Hepatocyte (in vitro differentiated cells): ENCODE measurements at regions not wholly inside any gene's neighbourhood (a gene's known extent, or its start where the extent isn't known, plus 50 kb on each side); places are given as distances from the start of the nearest gene placed in this dataset.

ENCODE experiments used
- DNase-seq: peaks from one replicate; pipeline ENCODE4 v3.0.0-alpha.2; 2016; ENCODE audit warnings: low spot score
- H2AFZ ChIP-seq: fragments of 200-600 bp; sonication (generic); 2 replicates; pipeline ENCODE4 v1.6.0; 2016; ENCODE audit warnings: antibody characterized with exemption, mild to moderate bottlenecking
- H3K27ac ChIP-seq: fragments of 200-600 bp; sonication (generic); 2 replicates; pipeline ENCODE4 v1.5.1; 2016; ENCODE audit warnings: mild to moderate bottlenecking
- H3K27me3 ChIP-seq: fragments of 200-600 bp; sonication (generic); 2 replicates; pipeline ENCODE4 v1.6.1; 2016
- H3K36me3 ChIP-seq: fragments of 200-600 bp; sonication (generic); replicated peaks from 2 replicates; pipeline ENCODE4 v1.5.1; 2016; ENCODE audit warnings: low read depth; ENCODE audit not compliant: insufficient read depth
- H3K4me1 ChIP-seq: fragments of 200-600 bp; sonication (generic); 2 replicates; pipeline ENCODE4 v1.5.1; 2016; ENCODE audit warnings: mild to moderate bottlenecking, moderate library complexity; ENCODE audit not compliant: insufficient read depth
- H3K4me2 ChIP-seq: fragments of 200-600 bp; sonication (generic); 2 replicates; pipeline ENCODE4 v1.6.0; 2016
- H3K4me3 ChIP-seq: fragments of 200-600 bp; sonication (generic); 2 replicates; pipeline ENCODE4 v1.5.1; 2016; ENCODE audit warnings: mild to moderate bottlenecking
- H3K79me2 ChIP-seq: fragments of 200-600 bp; sonication (generic); 2 replicates; pipeline ENCODE4 v1.6.0; 2017; ENCODE audit warnings: mild to moderate bottlenecking
- H3K9me2 ChIP-seq: fragments of 200-600 bp; sonication (generic); replicated peaks from 2 replicates; pipeline ENCODE4 v1.6.0; 2017; ENCODE audit warnings: mild to moderate bottlenecking; ENCODE audit not compliant: insufficient read depth
- H3K9me3 ChIP-seq: fragments of 200-600 bp; sonication (generic); 2 replicates; pipeline ENCODE4 v1.5.1; 2016; ENCODE audit warnings: low read depth, mild to moderate bottlenecking
- H4K20me1 ChIP-seq: fragments of 200-600 bp; sonication (generic); 2 replicates; pipeline ENCODE4 v1.6.0; 2016; ENCODE audit warnings: mild to moderate bottlenecking; ENCODE audit not compliant: insufficient read depth, poor library complexity, severe bottlenecking
- CTCF ChIP-seq: fragments of 200-600 bp; sonication (generic); IDR thresholded peaks from 2 replicates; pipeline ENCODE4 v1.5.1; 2016; ENCODE audit warnings: antibody characterized with exemption, mild to moderate bottlenecking; ENCODE audit not compliant: poor library complexity
- EZH2 ChIP-seq: fragments of 200-600 bp; sonication (generic); IDR thresholded peaks from 2 replicates; pipeline ENCODE4 v1.6.1; 2016; ENCODE audit warnings: antibody characterized with exemption, mild to moderate bottlenecking, borderline replicate concordance
- EZH2phosphoT487 ChIP-seq: fragments of 200-600 bp; sonication (generic); IDR thresholded peaks from one replicate; pipeline ENCODE4 v1.6.1; 2018; ENCODE audit warnings: antibody characterized with exemption, mild to moderate bottlenecking, low read depth, moderate library complexity; ENCODE audit not compliant: unreplicated experiment, severe bottlenecking
- WGBS: methylation state at CpG from one replicate; pipeline ENCODE4 v1.1.6; 2016; ENCODE audit warnings: low lambda C conversion rate; ENCODE audit errors: missing lambda C conversion rate; 5-methylcytosine and 5-hydroxymethylcytosine counted together

- Histone ChIP-seq H3K9me2 (no peaks in the 10 kb centered on the region), H3K9me3 (no peaks in the 10 kb centered on the region), H3K4me2 (no peak overlapping the region), H2AFZ (no peak overlapping the region), H3K4me3 (no peak overlapping the region), H3K27me3 (no peaks in the 10 kb centered on the region), H3K4me1 (peaks cover 28% of the 10 kb centered on the region), H3K79me2 (no peaks in the 10 kb centered on the region), H3K27ac (no peak overlapping the region), H4K20me1 (no peaks in the 10 kb centered on the region), H3K36me3 (no peaks in the 10 kb centered on the region)
- WGBS, result 94% methylated on average over 2 of the region's 2 CpGs
- TF ChIP-seq CTCF (no peak), EZH2 (no peak), EZH2phosphoT487 (no peak)
- DNase-seq, result no peak
These were observed 89.6 kb upstream of the ADGRF1 start for GRCh38 chr6:47131773-47132172.

GRCh38 chr6:47130086-47130485 is 88.0 kb upstream of the ADGRF1 start:
- Histone ChIP-seq H3K9me2 (no peaks in the 10 kb centered on the region), H3K4me2 (no peak overlapping the region), H3K27ac (no peak overlapping the region), H3K36me3 (no peaks in the 10 kb centered on the region), H3K79me2 (no peaks in the 10 kb centered on the region), H4K20me1 (no peaks in the 10 kb centered on the region), H3K4me1 (peaks cover 28% of the 10 kb centered on the region), H3K4me3 (no peak overlapping the region), H3K27me3 (no peaks in the 10 kb centered on the region), H3K9me3 (no peaks in the 10 kb centered on the region), H2AFZ (no peak overlapping the region)
- DNase-seq, result no peak
- no peak for TF ChIP-seq EZH2phosphoT487
- no peak for TF ChIP-seq EZH2
- no peak for TF ChIP-seq CTCF
- 64% methylated on average over 3 of the region's 3 CpGs for WGBS

GRCh38 chr6:47129129-47129528 is 87.0 kb upstream of the ADGRF1 start:
- Histone ChIP-seq H3K27ac (no peak overlapping the region), H3K9me3 (no peaks in the 10 kb centered on the region), H3K36me3 (no peaks in the 10 kb centered on the region), H2AFZ (no peak overlapping the region), H3K9me2 (no peaks in the 10 kb centered on the region), H3K4me2 (no peak overlapping the region), H3K4me3 (no peak overlapping the region), H3K4me1 (peaks cover 20% of the 10 kb centered on the region), H3K79me2 (no peaks in the 10 kb centered on the region), H3K27me3 (no peaks in the 10 kb centered on the region), H4K20me1 (no peaks in the 10 kb centered on the region)
- DNase-seq, result no peak
- no peak for TF ChIP-seq EZH2phosphoT487
- no peak for TF ChIP-seq EZH2
- no peak for TF ChIP-seq CTCF
- WGBS, result 100% methylated on average over 1 of the region's 1 CpG
